ENCODE measurements at regions not wholly inside any gene's neighbourhood (a gene's known extent, or its start where the extent isn't known, plus 50 kb on each side); places are given as distances from the start of the nearest gene placed in this dataset.
"Not testable (repeated sequence)": the region's sequence is repeated elsewhere in the genome, so short reads cannot be mapped to it uniquely, and the experiment has no call there.

- H3K4me1 ChIP-seq (ENCODE audit: insufficient read depth, low read length) = peaks cover 6% of the 10 kb centered on the region
- H3K9me3 ChIP-seq (ENCODE audit: low read length) = peaks cover 2% of the 10 kb centered on the region
- no peak overlapping the region for H3K4me3 ChIP-seq (ENCODE audit: low read length)
- H3K27me3 ChIP-seq (ENCODE audit: insufficient read depth, low read length) = no peaks in the 10 kb centered on the region
- no peak overlapping the region for H2AFZ ChIP-seq (ENCODE audit: low read depth, low read length)
- no peaks in the 10 kb centered on the region for H3K36me3 ChIP-seq (ENCODE audit: insufficient read depth, low read length)
These were observed 374.1 kb downstream of the ADGRD1 start for GRCh38 chr12:131327521-131328488.

GRCh38 chr12:131328861-131329845 lies 375.4 kb downstream of the ADGRD1 start:
- not testable (repeated sequence) for H3K27me3 ChIP-seq (ENCODE audit: insufficient read depth, low read length); H3K36me3 ChIP-seq (ENCODE audit: insufficient read depth, low read length); H3K9me3 ChIP-seq (ENCODE audit: low read length); H3K4me3 ChIP-seq (ENCODE audit: low read length); H2AFZ ChIP-seq (ENCODE audit: low read depth, low read length); H3K4me1 ChIP-seq (ENCODE audit: insufficient read depth, low read length)

- Histone ChIP-seq H3K27me3 (ENCODE audit: insufficient read depth, low read length) (no peaks in the 10 kb centered on the region), H3K36me3 (ENCODE audit: insufficient read depth, low read length) (no peaks in the 10 kb centered on the region), H3K4me3 (ENCODE audit: low read length) (no peak overlapping the region), H2AFZ (ENCODE audit: low read depth, low read length) (no peak overlapping the region), H3K9me3 (ENCODE audit: low read length) (peaks cover 2% of the 10 kb centered on the region), H3K4me1 (ENCODE audit: insufficient read depth, low read length) (no peaks in the 10 kb centered on the region)
These were observed 376.6 kb downstream of the ADGRD1 start for GRCh38 chr12:131330106-131330815.

- Histone ChIP-seq H3K4me1 (ENCODE audit: insufficient read depth, low read length) (no peaks in the 10 kb centered on the region), H3K36me3 (ENCODE audit: insufficient read depth, low read length) (no peaks in the 10 kb centered on the region), H3K9me3 (ENCODE audit: low read length) (peaks cover 2% of the 10 kb centered on the region)
These were observed 377.5 kb downstream of the ADGRD1 start for GRCh38 chr12:131331148-131331750.

GRCh38 chr12:131332224-131332623 lies 378.5 kb downstream of the ADGRD1 start:
- Histone ChIP-seq H2AFZ (ENCODE audit: low read depth, low read length) (no peak overlapping the region), H3K4me3 (ENCODE audit: low read length) (no peak overlapping the region), H3K9me3 (ENCODE audit: low read length) (peaks cover 2% of the 10 kb centered on the region), H3K36me3 (ENCODE audit: insufficient read depth, low read length) (no peaks in the 10 kb centered on the region), H3K4me1 (ENCODE audit: insufficient read depth, low read length) (no peaks in the 10 kb centered on the region), H3K27me3 (ENCODE audit: insufficient read depth, low read length) (no peaks in the 10 kb centered on the region)

More at GRCh38 chr12:131331148-131331750, 377.5 kb downstream of the ADGRD1 start:
- Histone ChIP-seq H2AFZ (ENCODE audit: low read depth, low read length) (no peak overlapping the region), H3K27me3 (ENCODE audit: insufficient read depth, low read length) (no peaks in the 10 kb centered on the region), H3K4me3 (ENCODE audit: low read length) (no peak overlapping the region)

GRCh38 chr12:131333136-131333535 lies 377.8 kb upstream of the SFSWAP start:
- Histone ChIP-seq H3K9me3 (ENCODE audit: low read length) (no peaks in the 10 kb centered on the region), H2AFZ (ENCODE audit: low read depth, low read length) (no peak overlapping the region), H3K4me1 (ENCODE audit: insufficient read depth, low read length) (no peaks in the 10 kb centered on the region), H3K4me3 (ENCODE audit: low read length) (no peak overlapping the region), H3K27me3 (ENCODE audit: insufficient read depth, low read length) (no peaks in the 10 kb centered on the region), H3K36me3 (ENCODE audit: insufficient read depth, low read length) (no peaks in the 10 kb centered on the region)

- no peaks in the 10 kb centered on the region for H3K9me3 ChIP-seq (ENCODE audit: low read length)
- H3K4me3 ChIP-seq (ENCODE audit: low read length) = no peak overlapping the region
- H3K4me1 ChIP-seq (ENCODE audit: insufficient read depth, low read length) = no peaks in the 10 kb centered on the region
- H3K36me3 ChIP-seq (ENCODE audit: insufficient read depth, low read length) = no peaks in the 10 kb centered on the region
- no peak overlapping the region for H2AFZ ChIP-seq (ENCODE audit: low read depth, low read length)
- no peaks in the 10 kb centered on the region for H3K27me3 ChIP-seq (ENCODE audit: insufficient read depth, low read length)
These were observed 377.1 kb upstream of the SFSWAP start for GRCh38 chr12:131333621-131334440.

- no peaks in the 10 kb centered on the region for H3K4me1 ChIP-seq (ENCODE audit: insufficient read depth, low read length)
- H3K4me3 ChIP-seq (ENCODE audit: low read length) = no peak overlapping the region
- H3K36me3 ChIP-seq (ENCODE audit: insufficient read depth, low read length) = no peaks in the 10 kb centered on the region
- no peaks in the 10 kb centered on the region for H3K27me3 ChIP-seq (ENCODE audit: insufficient read depth, low read length)
- no peaks in the 10 kb centered on the region for H3K9me3 ChIP-seq (ENCODE audit: low read length)
- H2AFZ ChIP-seq (ENCODE audit: low read depth, low read length) = no peak overlapping the region
These were observed 376.1 kb upstream of the SFSWAP start for GRCh38 chr12:131334835-131335234.

- Histone ChIP-seq H2AFZ (ENCODE audit: low read depth, low read length) (no peak overlapping the region), H3K27me3 (ENCODE audit: insufficient read depth, low read length) (no peaks in the 10 kb centered on the region), H3K4me3 (ENCODE audit: low read length) (no peak overlapping the region), H3K9me3 (ENCODE audit: low read length) (no peaks in the 10 kb centered on the region), H3K4me1 (ENCODE audit: insufficient read depth, low read length) (no peaks in the 10 kb centered on the region), H3K36me3 (ENCODE audit: insufficient read depth, low read length) (no peaks in the 10 kb centered on the region)
These were observed 375.4 kb upstream of the SFSWAP start for GRCh38 chr12:131335456-131335855.

GRCh38 chr12:131337861-131338260 lies 373.0 kb upstream of the SFSWAP start:
- H2AFZ ChIP-seq (ENCODE audit: low read depth, low read length); H3K9me3 ChIP-seq (ENCODE audit: low read length); H3K4me1 ChIP-seq (ENCODE audit: insufficient read depth, low read length); H3K36me3 ChIP-seq (ENCODE audit: insufficient read depth, low read length); H3K27me3 ChIP-seq (ENCODE audit: insufficient read depth, low read length); H3K4me3 ChIP-seq (ENCODE audit: low read length): not testable (repeated sequence)

GRCh38 chr12:131340616-131341210 lies 370.2 kb upstream of the SFSWAP start:
- H2AFZ ChIP-seq (ENCODE audit: low read depth, low read length) = no peak overlapping the region
- no peaks in the 10 kb centered on the region for H3K27me3 ChIP-seq (ENCODE audit: insufficient read depth, low read length)

More at GRCh38 chr12:131340616-131341210, 370.2 kb upstream of the SFSWAP start:
- Histone ChIP-seq H3K4me3 (ENCODE audit: low read length) (no peak overlapping the region), H3K9me3 (ENCODE audit: low read length) (no peaks in the 10 kb centered on the region), H3K4me1 (ENCODE audit: insufficient read depth, low read length) (no peaks in the 10 kb centered on the region), H3K36me3 (ENCODE audit: insufficient read depth, low read length) (no peaks in the 10 kb centered on the region)

All from neuron (in vitro differentiated cells).